Liver (tissue), 8 donors: ENCODE measurements at regions not wholly inside any gene's neighbourhood (a gene's known extent, or its start where the extent isn't known, plus 50 kb on each side); places are given as distances from the start of the nearest gene placed in this dataset.

ENCODE experiments used
- DNase-seq: peaks from one replicate; pipeline ENCODE4 v3.0.0-alpha.2; 2017; ENCODE audit warnings: low spot score
- H3K27ac ChIP-seq, 2 donors: one replicate each; pipeline ENCODE4 v1.7.0; 2013; ENCODE audit warnings: inconsistent platforms in 2 of 2, low read length in 2 of 2, control low read depth in 1 of 2, low read depth in 1 of 2, mild to moderate bottlenecking in 1 of 2
- H3K27me3 ChIP-seq, 4 donors: one replicate each; pipeline versions ENCODE4 v1.6.1 to v1.7.0; 2013; ENCODE audit warnings: low read length in 3 of 4, inconsistent platforms in 1 of 4, mild to moderate bottlenecking in 1 of 4, moderate library complexity in 1 of 4; ENCODE audit not compliant: control insufficient read depth in 4 of 4, insufficient read depth in 4 of 4
- H3K36me3 ChIP-seq, 4 donors: one replicate each; pipeline versions ENCODE4 v1.6.1 to v1.7.0; 2013; ENCODE audit warnings: low read length in 3 of 4, mild to moderate bottlenecking in 3 of 4, low read depth in 1 of 4, moderate library complexity in 1 of 4; ENCODE audit not compliant: control insufficient read depth in 4 of 4, insufficient read depth in 3 of 4
- H3K4me1 ChIP-seq, 4 donors: one replicate each; pipeline versions ENCODE4 v1.6.1 to v1.7.0; 2013; ENCODE audit warnings: low read length in 3 of 4, mild to moderate bottlenecking in 3 of 4, moderate library complexity in 1 of 4; ENCODE audit not compliant: control insufficient read depth in 4 of 4, insufficient read depth in 4 of 4
- H3K4me3 ChIP-seq, 3 donors: one replicate each; pipeline versions ENCODE4 v1.6.1 to v1.7.0; 2013; ENCODE audit warnings: low read length in 3 of 3, control low read depth in 1 of 3, low read depth in 1 of 3, mild to moderate bottlenecking in 1 of 3
- H3K9ac ChIP-seq, 2 donors: one replicate each; pipeline ENCODE4 v1.7.0; 2013; ENCODE audit warnings: low read length in 2 of 2, mild to moderate bottlenecking in 2 of 2, moderate library complexity in 2 of 2, control low read depth in 1 of 2, low read depth in 1 of 2
- H3K9me3 ChIP-seq, 4 donors: one replicate each; pipeline versions ENCODE4 v1.6.1 to v1.7.0; 2013; ENCODE audit warnings: low read length in 3 of 4; ENCODE audit not compliant: control insufficient read depth in 4 of 4
- FOXA1 ChIP-seq: IDR thresholded peaks from 2 replicates; pipeline ENCODE4 v1.6.1; 2016; ENCODE audit warnings: antibody characterized with exemption
- HNF4A ChIP-seq, 2 donors: conservative IDR thresholded peaks; 2 replicates each; pipeline ENCODE4 v1.6.1; 2016; ENCODE audit warnings: antibody characterized with exemption in 2 of 2, mild to moderate bottlenecking in 2 of 2
- NR2F2 ChIP-seq: IDR thresholded peaks from 2 replicates; pipeline ENCODE4 v1.6.1; 2016; ENCODE audit warnings: antibody characterized with exemption
- REST ChIP-seq: IDR thresholded peaks from 2 replicates; pipeline ENCODE4 v1.6.1; 2016; ENCODE audit warnings: antibody characterized with exemption, mild to moderate bottlenecking
- RXRA ChIP-seq, 2 donors: IDR thresholded peaks; 2 replicates each; pipeline ENCODE4 v1.6.1; 2017 to 2018; ENCODE audit warnings: antibody characterized with exemption in 2 of 2, mild to moderate bottlenecking in 1 of 2
- ZBTB33 ChIP-seq: IDR thresholded peaks from 2 replicates; pipeline ENCODE4 v1.6.1; 2016; ENCODE audit warnings: antibody characterized with exemption
- WGBS: extraction: QIAGEN DNeasy Blood & Tissue Kit; methylation state at CpG from one replicate; pipeline ENCODE4 v1.1.7; 2013; 5-methylcytosine and 5-hydroxymethylcytosine counted together
- TF ChIP-seq, protein P1 (sequence below): fragments of 150-350 bp; IDR thresholded peaks from 2 replicates; pipeline ENCODE4 v1.5.1; 2017; ENCODE audit warnings: improper control_type of control experiment, low read depth, low read length; ENCODE audit not compliant: missing input control
- TF ChIP-seq, protein P2 (sequence below): IDR thresholded peaks from 2 replicates; pipeline ENCODE4 v1.6.1; 2016; ENCODE audit warnings: antibody characterized with exemption
- donor health status: healthy.
- donor health status: healthy.
- donor health status: healthy.
- donor health status: healthy.
- donor health status: healthy.

DNA sequence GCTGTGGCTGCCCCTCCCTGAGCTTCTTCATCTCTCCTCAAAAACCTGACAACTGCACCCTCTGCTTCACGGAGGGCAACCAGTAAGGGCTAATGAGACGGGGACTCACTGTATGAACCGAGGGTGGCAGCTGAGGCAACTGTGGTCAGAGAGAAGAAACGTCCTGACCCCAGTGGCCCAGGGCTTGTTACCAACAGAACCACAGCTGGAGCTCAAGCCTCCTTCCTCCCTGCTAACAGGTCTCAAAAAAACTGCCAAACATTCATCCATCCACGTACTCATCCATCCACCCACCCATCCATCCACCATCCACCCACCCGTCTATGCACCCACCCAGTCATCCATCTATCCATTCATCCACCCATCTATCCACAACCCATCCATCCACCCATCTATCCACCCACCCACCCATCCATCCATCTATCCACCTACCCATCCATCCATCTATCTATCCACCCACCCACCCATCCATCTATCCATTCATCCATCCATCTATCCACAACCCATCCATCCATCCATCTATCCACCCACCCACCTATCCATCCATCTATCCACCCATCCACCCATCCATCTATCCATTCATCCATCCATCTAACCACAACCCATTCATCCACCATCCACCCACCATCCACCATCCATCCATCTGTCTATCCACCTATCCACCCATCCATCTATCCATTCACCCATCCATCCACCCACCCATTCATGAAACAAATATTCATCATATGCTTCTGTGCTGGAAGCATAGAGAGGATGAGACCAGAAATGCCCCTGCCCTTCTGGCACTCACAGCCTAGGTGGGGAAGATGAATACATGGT is 111.7 kb downstream of the PDGFA start (continued):
- no peak for TF ChIP-seq REST
- TF ChIP-seq, protein P1, sequence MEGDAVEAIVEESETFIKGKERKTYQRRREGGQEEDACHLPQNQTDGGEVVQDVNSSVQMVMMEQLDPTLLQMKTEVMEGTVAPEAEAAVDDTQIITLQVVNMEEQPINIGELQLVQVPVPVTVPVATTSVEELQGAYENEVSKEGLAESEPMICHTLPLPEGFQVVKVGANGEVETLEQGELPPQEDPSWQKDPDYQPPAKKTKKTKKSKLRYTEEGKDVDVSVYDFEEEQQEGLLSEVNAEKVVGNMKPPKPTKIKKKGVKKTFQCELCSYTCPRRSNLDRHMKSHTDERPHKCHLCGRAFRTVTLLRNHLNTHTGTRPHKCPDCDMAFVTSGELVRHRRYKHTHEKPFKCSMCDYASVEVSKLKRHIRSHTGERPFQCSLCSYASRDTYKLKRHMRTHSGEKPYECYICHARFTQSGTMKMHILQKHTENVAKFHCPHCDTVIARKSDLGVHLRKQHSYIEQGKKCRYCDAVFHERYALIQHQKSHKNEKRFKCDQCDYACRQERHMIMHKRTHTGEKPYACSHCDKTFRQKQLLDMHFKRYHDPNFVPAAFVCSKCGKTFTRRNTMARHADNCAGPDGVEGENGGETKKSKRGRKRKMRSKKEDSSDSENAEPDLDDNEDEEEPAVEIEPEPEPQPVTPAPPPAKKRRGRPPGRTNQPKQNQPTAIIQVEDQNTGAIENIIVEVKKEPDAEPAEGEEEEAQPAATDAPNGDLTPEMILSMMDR = no peak
- TF ChIP-seq RXRA (IDR thresholded peaks at IDR 0.05) = no peak

DNA sequence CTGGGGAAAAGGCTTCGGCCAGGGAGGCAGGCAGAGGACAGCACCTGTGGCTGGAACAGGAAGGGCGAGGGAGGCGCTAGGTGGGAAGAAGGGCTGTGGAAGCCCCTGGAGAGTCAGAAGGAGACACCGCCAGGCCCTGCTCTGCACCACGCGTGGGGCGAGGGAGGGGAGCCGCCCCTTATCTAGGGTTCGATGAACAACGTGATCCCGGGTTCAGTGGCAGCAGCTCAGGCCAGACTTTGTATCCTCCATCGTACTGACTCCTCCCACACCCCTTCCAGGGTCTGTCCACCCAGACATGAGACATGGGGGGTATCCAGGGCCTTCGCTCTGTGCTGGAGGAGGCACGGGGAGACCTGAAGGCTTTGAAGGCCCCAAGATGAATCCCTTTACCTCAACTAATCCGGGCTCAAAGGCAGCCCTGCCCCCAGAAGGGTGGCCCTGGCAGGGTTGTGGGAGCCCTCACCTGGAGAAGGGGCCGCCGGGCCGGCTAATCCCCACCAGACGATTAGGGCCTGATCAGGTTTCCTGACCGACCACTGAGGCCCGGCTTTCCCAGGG is 110.8 kb downstream of the PDGFA start:
- H3K9ac ChIP-seq = no peak overlapping the region
- 64% methylated on average over 21 of the region's 21 CpGs for WGBS

More for the DNA sequence above, 110.8 kb downstream of the PDGFA start:
- H3K9me3 ChIP-seq = no peaks in the 10 kb centered on the region
- TF ChIP-seq HNF4A (conservative IDR thresholded peaks at IDR 0.05) (no peak), NR2F2 (no peak), ZBTB33 (no peak), FOXA1 (no peak), RXRA (IDR thresholded peaks at IDR 0.05) (no peak)
- TF ChIP-seq, protein P2, sequence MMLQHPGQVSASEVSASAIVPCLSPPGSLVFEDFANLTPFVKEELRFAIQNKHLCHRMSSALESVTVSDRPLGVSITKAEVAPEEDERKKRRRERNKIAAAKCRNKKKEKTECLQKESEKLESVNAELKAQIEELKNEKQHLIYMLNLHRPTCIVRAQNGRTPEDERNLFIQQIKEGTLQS = no peak
- no peaks in the 10 kb centered on the region for H3K36me3 ChIP-seq
- no peaks in the 10 kb centered on the region for H3K27me3 ChIP-seq
- no peaks in the 10 kb centered on the region for H3K4me1 ChIP-seq
- H3K27ac ChIP-seq = no peak overlapping the region
- H3K4me3 ChIP-seq = no peak overlapping the region
- no peak for DNase-seq
